GM23338 (cell line): ENCODE measurements at regions not wholly inside any gene's neighbourhood (a gene's known extent, or its start where the extent isn't known, plus 50 kb on each side); places are given as distances from the start of the nearest gene placed in this dataset.

Source experiments
- ATAC-seq: fragments of 200-7000 bp; cut with Tn5 transposase; 3 replicates; pipeline ENCODE4 v1.9.1; 2020
- DNase-seq: peaks from one replicate; pipeline ENCODE4 v3.0.0-alpha.2; 2015; ENCODE audit warnings: low spot score
- H2AFZ ChIP-seq: fragments of 200-600 bp; sonication (generic); 2 replicates; pipeline ENCODE4 v1.8.0; 2016; ENCODE audit warnings: antibody characterized with exemption, mild to moderate bottlenecking, moderate library complexity
- H3F3A ChIP-seq: fragments of 200-600 bp; sonication (generic); replicated peaks from 2 replicates; pipeline ENCODE4 v1.8.0; 2017; ENCODE audit warnings: antibody characterized with exemption, mixed run types, low read depth
- H3K27ac ChIP-seq: fragments of 200-600 bp; sonication (generic); 2 replicates; pipeline ENCODE4 v1.6.1; 2016; ENCODE audit warnings: low read depth
- H3K27me3 ChIP-seq: fragments of 200-600 bp; sonication (generic); 2 replicates; pipeline ENCODE4 v1.8.0; 2016; ENCODE audit warnings: mild to moderate bottlenecking, mixed run types, moderate library complexity; ENCODE audit not compliant: insufficient read depth
- H3K36me3 ChIP-seq: fragments of 200-600 bp; sonication (generic); 2 replicates; pipeline ENCODE4 v1.8.0; 2016; ENCODE audit warnings: mild to moderate bottlenecking; ENCODE audit not compliant: insufficient read depth
- H3K4me1 ChIP-seq: fragments of 200-600 bp; sonication (generic); 2 replicates; pipeline ENCODE4 v1.8.0; 2016; ENCODE audit warnings: mild to moderate bottlenecking, moderate library complexity; ENCODE audit not compliant: insufficient read depth
- H3K4me2 ChIP-seq: fragments of 200-600 bp; sonication (generic); 2 replicates; pipeline ENCODE4 v1.7.1; 2017; ENCODE audit warnings: mixed run types
- H3K4me3 ChIP-seq: fragments of 200-600 bp; sonication (generic); 2 replicates; pipeline ENCODE4 v1.6.1; 2016; ENCODE audit warnings: mixed run types
- H3K79me2 ChIP-seq: fragments of 200-600 bp; sonication (generic); replicated peaks from 2 replicates; pipeline ENCODE4 v1.8.0; 2017; ENCODE audit warnings: mild to moderate bottlenecking; ENCODE audit not compliant: insufficient read depth
- H3K9me2 ChIP-seq: fragments of 200-600 bp; sonication (generic); 2 replicates; pipeline ENCODE4 v1.8.0; 2017; ENCODE audit not compliant: insufficient read depth
- H4K20me1 ChIP-seq: fragments of 200-600 bp; sonication (generic); replicated peaks from 2 replicates; pipeline ENCODE4 v1.8.0; 2017; ENCODE audit warnings: mild to moderate bottlenecking; ENCODE audit not compliant: insufficient read depth
- H3K27ac Mint-ChIP-seq: 2 replicates; pipeline ENCODE4 v1.8.0; 2020; ENCODE audit warnings: inconsistent platforms, mild to moderate bottlenecking, moderate library complexity, mixed read lengths
- H3K27me3 Mint-ChIP-seq: 3 replicates; pipeline ENCODE4 v1.8.0; 2022; ENCODE audit warnings: low read depth, mild to moderate bottlenecking, moderate library complexity, mixed read lengths, inconsistent platforms; ENCODE audit not compliant: insufficient read depth, poor library complexity
- H3K36me3 Mint-ChIP-seq: 3 replicates; pipeline ENCODE4 v1.8.0; 2021; ENCODE audit warnings: low read depth, mild to moderate bottlenecking, inconsistent platforms, moderate library complexity, mixed read lengths
- H3K4me1 Mint-ChIP-seq: 3 replicates; pipeline ENCODE4 v1.8.0; 2020; ENCODE audit warnings: mild to moderate bottlenecking, inconsistent platforms, mixed read lengths
- H3K4me3 Mint-ChIP-seq: 3 replicates; pipeline ENCODE4 v1.8.0; 2021; ENCODE audit warnings: moderate library complexity, mild to moderate bottlenecking, inconsistent platforms, mixed read lengths
- H3K9me3 Mint-ChIP-seq: 3 replicates; pipeline ENCODE4 v1.8.0; 2020; ENCODE audit warnings: moderate library complexity, mild to moderate bottlenecking, inconsistent platforms, mixed read lengths
- CREB1 ChIP-seq: fragments of 250-450 bp; sonication (Bioruptor Pico); IDR thresholded peaks from 2 replicates; pipeline ENCODE4 v1.5.0; 2020; ENCODE audit warnings: low read depth, mild to moderate bottlenecking, moderate library complexity
- CTCF ChIP-seq, 2 experiments: fragments of 200-600 bp in 1 of 2; sonication (generic) in 1 of 2; conservative IDR thresholded peaks; 2 replicates each; pipeline versions ENCODE4 v1.5.1 to v1.6.1; 2016 to 2017; ENCODE audit warnings: antibody characterized with exemption in 2 of 2, low read depth in 2 of 2, mild to moderate bottlenecking in 2 of 2, moderate library complexity in 1 of 2
- ETS1 ChIP-seq: IDR thresholded peaks from 2 replicates; pipeline ENCODE4 v1.6.1; 2016; ENCODE audit warnings: antibody characterized with exemption
- EZH2 ChIP-seq: fragments of 200-600 bp; sonication (generic); IDR thresholded peaks from one replicate; pipeline ENCODE4 v1.8.0; 2017; ENCODE audit warnings: antibody characterized with exemption, mild to moderate bottlenecking, low read depth; ENCODE audit not compliant: unreplicated experiment
- EZH2phosphoT487 ChIP-seq: fragments of 200-600 bp; sonication (generic); IDR thresholded peaks from one replicate; pipeline ENCODE4 v1.8.1; 2018; ENCODE audit warnings: antibody characterized with exemption; ENCODE audit not compliant: unreplicated experiment
- JUNB ChIP-seq: IDR thresholded peaks from one replicate; pipeline ENCODE4 v1.6.1; 2016; ENCODE audit warnings: antibody characterized with exemption; ENCODE audit not compliant: unreplicated experiment
- REST ChIP-seq: IDR thresholded peaks from one replicate; pipeline ENCODE4 v1.6.1; 2018; ENCODE audit warnings: antibody characterized with exemption; ENCODE audit not compliant: unreplicated experiment
- STAT1 ChIP-seq: IDR thresholded peaks from one replicate; pipeline ENCODE4 v1.6.1; 2016; ENCODE audit warnings: antibody characterized with exemption; ENCODE audit not compliant: unreplicated experiment
- ZNF331 ChIP-seq: fragments of 250-450 bp; sonication (Bioruptor Pico); IDR thresholded peaks from 2 replicates; pipeline ENCODE4 v1.5.0; 2020; ENCODE audit warnings: low read depth, mild to moderate bottlenecking, moderate library complexity

GRCh38 chr17:77608431-77608830 is 350.1 kb upstream of the TNRC6C start (continued):
- TF ChIP-seq CTCF (conservative IDR thresholded peaks at IDR 0.05; ENCODE audit: low read depth in 2 of 2) = no peak
- TF ChIP-seq ETS1 = no peak
- no peak for TF ChIP-seq STAT1
- TF ChIP-seq EZH2phosphoT487 = no peak
- TF ChIP-seq REST = no peak
- no peak for TF ChIP-seq EZH2

GRCh38 chr17:77609553-77610517 is 348.7 kb upstream of the TNRC6C start:
- H3K27me3 ChIP-seq = no peaks in the 10 kb centered on the region
- H3K36me3 ChIP-seq = no peaks in the 10 kb centered on the region
- no peak overlapping the region for H3K4me3 Mint-ChIP-seq
- ATAC-seq = no peak
- H3K36me3 Mint-ChIP-seq = no peaks in the 10 kb centered on the region; the same call in 2 of the 3 replicates
- no peaks in the 10 kb centered on the region for H3K79me2 ChIP-seq
- H3K4me1 Mint-ChIP-seq = peaks cover 4% of the 10 kb centered on the region; the same call in 1 of the 3 replicates
- H3K27me3 Mint-ChIP-seq = peaks cover 15% of the 10 kb centered on the region
- no peaks in the 10 kb centered on the region for H4K20me1 ChIP-seq
- no peaks in the 10 kb centered on the region for H3K4me1 ChIP-seq
- no peaks in the 10 kb centered on the region for H3F3A ChIP-seq
- H3K4me3 ChIP-seq = no peak overlapping the region
- H3K4me2 ChIP-seq = no peak overlapping the region
- no peak overlapping the region for H3K27ac ChIP-seq
- H2AFZ ChIP-seq = no peak overlapping the region
- H3K9me2 ChIP-seq = no peaks in the 10 kb centered on the region
- no peak overlapping the region; the same call in 1 of the 2 replicates for H3K27ac Mint-ChIP-seq
- DNase-seq = no peak
- H3K9me3 Mint-ChIP-seq = peaks cover 4% of the 10 kb centered on the region; the same call in 1 of the 3 replicates
- TF ChIP-seq CREB1 (no peak), ZNF331 (CRISPR knock-in tag) (no peak), JUNB (no peak), CTCF (conservative IDR thresholded peaks at IDR 0.05; ENCODE audit: low read depth in 2 of 2) (no peak), EZH2phosphoT487 (no peak)
